Keratinocyte (primary cell): ENCODE measurements at regions not wholly inside any gene's neighbourhood (a gene's known extent, or its start where the extent isn't known, plus 50 kb on each side); places are given as distances from the start of the nearest gene placed in this dataset.

Source experiments
- DNase-seq: peaks from one replicate; pipeline ENCODE4 v3.0.0-alpha.2; 2011; ENCODE audit warnings: low read depth, missing footprints, low spot score
- FAIRE-seq: peaks from 2 replicates; lab custom pipeline; 2011; peaks lifted over from hg19 to GRCh38; lab: Jason Lieb, UNC
- H2AFZ ChIP-seq: 2 replicates; pipeline ENCODE4 v1.6.0; 2012; ENCODE audit warnings: low read length, control low read depth, inconsistent platforms; ENCODE audit not compliant: control insufficient read depth
- H3K27ac ChIP-seq: 2 replicates; pipeline ENCODE4 v1.5.1; 2011; ENCODE audit warnings: low read length; ENCODE audit not compliant: control insufficient read depth, insufficient read depth
- H3K27me3 ChIP-seq: 3 replicates; pipeline ENCODE4 v1.6.0; 2011; ENCODE audit warnings: low read length; ENCODE audit not compliant: control insufficient read depth, insufficient read depth; ENCODE audit errors: extremely low read depth
- H3K36me3 ChIP-seq, 2 experiments: 2 replicates in 1 of 2; 3 replicates in 1 of 2; pipeline ENCODE4 v1.5.1; 2011; ENCODE audit warnings: low read length in 2 of 2, mild to moderate bottlenecking in 1 of 2; ENCODE audit not compliant: control insufficient read depth in 2 of 2, insufficient read depth in 2 of 2; ENCODE audit errors: extremely low read depth in 1 of 2
- H3K4me1 ChIP-seq: 3 replicates; pipeline ENCODE4 v1.5.1; 2011; ENCODE audit warnings: low read length; ENCODE audit not compliant: control insufficient read depth, insufficient read depth; ENCODE audit errors: extremely low read depth
- H3K4me2 ChIP-seq: 3 replicates; pipeline ENCODE4 v1.6.0; 2011; ENCODE audit warnings: low read depth, low read length; ENCODE audit not compliant: control insufficient read depth, insufficient read depth; ENCODE audit errors: extremely low read depth
- H3K4me3 ChIP-seq, 3 experiments: fragments of 200-600 bp in 1 of 3; sonication (generic) in 1 of 3; 2 replicates in 2 of 3; 3 replicates in 1 of 3; pipeline ENCODE4 v1.5.1; 2011 to 2016; ENCODE audit warnings: low read length in 3 of 3, mild to moderate bottlenecking in 3 of 3, control low read depth in 2 of 3, inconsistent platforms in 1 of 3, low read depth in 1 of 3, mixed read lengths in 1 of 3, mixed run types in 1 of 3, moderate library complexity in 1 of 3; ENCODE audit not compliant: control insufficient read depth in 2 of 3, insufficient read depth in 2 of 3; ENCODE audit errors: extremely low read depth in 1 of 3
- H3K79me2 ChIP-seq: 2 replicates; pipeline ENCODE4 v1.6.0; 2012; ENCODE audit warnings: low read length; ENCODE audit not compliant: control insufficient read depth, insufficient read depth
- H3K9ac ChIP-seq: 3 replicates; pipeline ENCODE4 v1.6.0; 2011; ENCODE audit warnings: low read length; ENCODE audit not compliant: control insufficient read depth, insufficient read depth; ENCODE audit errors: extremely low read depth
- H3K9me1 ChIP-seq: 3 replicates; pipeline ENCODE4 v1.6.0; 2011; ENCODE audit warnings: low read length; ENCODE audit not compliant: control insufficient read depth, insufficient read depth; ENCODE audit errors: extremely low read depth
- H3K9me3 ChIP-seq: 2 replicates; pipeline ENCODE4 v1.5.1; 2012; ENCODE audit warnings: low read depth, low read length; ENCODE audit not compliant: control insufficient read depth
- H4K20me1 ChIP-seq: 3 replicates; pipeline ENCODE4 v1.6.0; 2011; ENCODE audit warnings: low read length; ENCODE audit not compliant: control insufficient read depth, insufficient read depth; ENCODE audit errors: extremely low read depth
- EZH2 ChIP-seq: IDR thresholded peaks from one replicate; pipeline ENCODE4 v1.6.1; 2012; ENCODE audit warnings: inconsistent platforms, mild to moderate bottlenecking, low read length, moderate library complexity
- dilution Hi-C: fragments of 300-500 bp; cut with MboI; formaldehyde crosslinking; loops from one replicate; pipeline ENCODE4 v1.7.0; 2020; ENCODE audit warnings: low sequenced_read_pairs; ENCODE audit not compliant: extremely low pct_ligation_motif_present
- TF ChIP-seq, protein P1 (sequence below), 3 experiments: IDR thresholded peaks in 1 of 3; conservative IDR thresholded peaks in 1 of 3; optimal IDR thresholded peaks in 1 of 3; 2 replicates in 2 of 3; 3 replicates in 1 of 3; pipeline versions ENCODE3 to v1.5.1; 2011; ENCODE audit warnings: low read length in 3 of 3, mild to moderate bottlenecking in 3 of 3, moderate library complexity in 2 of 3, control low read depth in 1 of 3, inconsistent platforms in 1 of 3; ENCODE audit not compliant: insufficient read depth in 2 of 3; ENCODE audit errors: extremely low read depth in 1 of 3

DNA sequence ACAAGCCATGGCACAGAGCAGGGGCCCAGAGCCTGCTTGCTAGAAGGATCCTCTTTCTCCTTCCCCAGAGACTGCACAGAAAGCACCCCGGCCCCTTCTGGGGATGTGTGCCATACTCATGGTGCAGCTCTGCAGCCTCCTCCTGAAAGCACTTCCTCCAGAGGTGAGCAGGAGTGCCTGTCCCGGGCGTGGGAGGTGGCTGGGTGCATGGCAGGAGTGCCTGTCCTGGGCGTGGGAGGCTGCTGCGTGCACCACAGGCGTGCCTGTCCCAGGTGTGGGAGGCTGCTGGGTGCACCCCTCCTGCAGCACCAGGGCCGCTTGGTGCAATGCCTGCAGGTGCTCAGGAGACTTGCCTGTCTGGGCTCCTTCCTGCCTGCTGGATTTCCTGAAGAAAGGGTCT lies 913.3 kb downstream of the UQCRFS1 start:
- dilution Hi-C loops: no loop called here
- no peaks in the 10 kb centered on the region for H3K9me1 ChIP-seq
- FAIRE-seq: no peak

DNA sequence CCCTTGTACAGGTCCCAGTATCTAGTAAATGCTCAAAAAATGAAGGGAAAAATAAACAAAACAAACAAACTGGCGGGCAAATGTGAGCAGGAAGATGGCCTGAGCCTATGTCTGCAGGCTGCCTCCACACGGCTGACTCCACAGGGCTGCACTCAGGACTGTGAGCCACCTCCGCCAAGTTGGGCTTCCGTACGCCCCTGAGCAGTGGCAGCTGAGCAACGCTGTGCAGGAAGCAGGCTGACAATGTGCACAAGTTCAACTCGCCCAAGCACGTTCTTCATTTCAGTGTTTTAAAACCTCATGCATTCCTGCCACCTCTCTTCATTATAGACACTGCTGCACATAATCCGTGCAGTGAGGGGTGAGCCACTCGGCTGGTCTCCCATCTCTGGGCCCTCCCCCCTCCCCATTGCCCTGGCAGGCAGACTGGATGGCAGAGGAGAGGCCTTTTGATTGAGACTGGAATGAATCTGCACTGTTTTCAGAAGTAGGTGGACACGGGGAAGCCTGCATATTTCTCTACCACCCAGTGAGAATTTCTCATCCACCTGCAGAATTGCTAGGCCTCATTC lies 915.3 kb downstream of the UQCRFS1 start:
- dilution Hi-C loops: no loop called here
- Histone ChIP-seq H4K20me1 (no peaks in the 10 kb centered on the region), H3K9me1 (no peaks in the 10 kb centered on the region), H3K4me1 (no peaks in the 10 kb centered on the region), H3K4me2 (no peak overlapping the region), H3K9me3 (peaks cover 5% of the 10 kb centered on the region), H3K4me3 (no peak overlapping the region), H3K27ac (no peak overlapping the region), H3K36me3 (no peaks in the 10 kb centered on the region), H3K9ac (no peak overlapping the region), H3K79me2 (no peaks in the 10 kb centered on the region), H3K27me3 (no peaks in the 10 kb centered on the region), H2AFZ (no peak overlapping the region)
- TF ChIP-seq, protein P1, sequence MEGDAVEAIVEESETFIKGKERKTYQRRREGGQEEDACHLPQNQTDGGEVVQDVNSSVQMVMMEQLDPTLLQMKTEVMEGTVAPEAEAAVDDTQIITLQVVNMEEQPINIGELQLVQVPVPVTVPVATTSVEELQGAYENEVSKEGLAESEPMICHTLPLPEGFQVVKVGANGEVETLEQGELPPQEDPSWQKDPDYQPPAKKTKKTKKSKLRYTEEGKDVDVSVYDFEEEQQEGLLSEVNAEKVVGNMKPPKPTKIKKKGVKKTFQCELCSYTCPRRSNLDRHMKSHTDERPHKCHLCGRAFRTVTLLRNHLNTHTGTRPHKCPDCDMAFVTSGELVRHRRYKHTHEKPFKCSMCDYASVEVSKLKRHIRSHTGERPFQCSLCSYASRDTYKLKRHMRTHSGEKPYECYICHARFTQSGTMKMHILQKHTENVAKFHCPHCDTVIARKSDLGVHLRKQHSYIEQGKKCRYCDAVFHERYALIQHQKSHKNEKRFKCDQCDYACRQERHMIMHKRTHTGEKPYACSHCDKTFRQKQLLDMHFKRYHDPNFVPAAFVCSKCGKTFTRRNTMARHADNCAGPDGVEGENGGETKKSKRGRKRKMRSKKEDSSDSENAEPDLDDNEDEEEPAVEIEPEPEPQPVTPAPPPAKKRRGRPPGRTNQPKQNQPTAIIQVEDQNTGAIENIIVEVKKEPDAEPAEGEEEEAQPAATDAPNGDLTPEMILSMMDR (optimal IDR thresholded peaks at IDR 0.05 in 1 of 3, IDR thresholded peaks at IDR 0.05 in 1 of 3, conservative IDR thresholded peaks at IDR 0.05 in 1 of 3; ENCODE audit: extremely low read depth in 1 of 3, insufficient read depth in 2 of 3, low read length in 3 of 3): no peak
- no peak for TF ChIP-seq EZH2
- FAIRE-seq (no peak), DNase-seq (no peak)

More for the DNA sequence above, 913.3 kb downstream of the UQCRFS1 start:
- no peaks in the 10 kb centered on the region for H3K27me3 ChIP-seq
- no peaks in the 10 kb centered on the region for H4K20me1 ChIP-seq
- no peaks in the 10 kb centered on the region for H3K4me1 ChIP-seq
- H3K4me3 ChIP-seq: no peak overlapping the region
- H3K4me2 ChIP-seq: no peak overlapping the region
- TF ChIP-seq, protein P1 (optimal IDR thresholded peaks at IDR 0.05 in 1 of 3, IDR thresholded peaks at IDR 0.05 in 1 of 3, conservative IDR thresholded peaks at IDR 0.05 in 1 of 3; ENCODE audit: extremely low read depth in 1 of 3, insufficient read depth in 2 of 3, low read length in 3 of 3): no peak
- no peak for TF ChIP-seq EZH2
- no peaks in the 10 kb centered on the region for H3K79me2 ChIP-seq
- no peak overlapping the region for H2AFZ ChIP-seq
- H3K27ac ChIP-seq: no peak overlapping the region
- no peaks in the 10 kb centered on the region for H3K36me3 ChIP-seq
- DNase-seq: no peak
- peaks cover 5% of the 10 kb centered on the region for H3K9me3 ChIP-seq
- no peak overlapping the region for H3K9ac ChIP-seq
